GM21360 (cell line): ENCODE measurements at regions not wholly inside any gene's neighbourhood (a gene's known extent, or its start where the extent isn't known, plus 50 kb on each side); places are given as distances from the start of the nearest gene placed in this dataset.

ENCODE experiments used
- ATAC-seq: cut with Tn5 transposase; IDR thresholded peaks from one replicate; pipeline ENCODE4 v1.9.1; 2021; ENCODE audit warnings: mild to moderate bottlenecking, moderate library complexity; ENCODE audit not compliant: unreplicated experiment

- ATAC-seq: no peak
These were observed 81.4 kb upstream of the STXBP5 start for GRCh38 chr6:147122823-147123222.

- ATAC-seq: no peak
These were observed 77.6 kb upstream of the STXBP5 start for GRCh38 chr6:147126618-147127022.

GRCh38 chr6:147127587-147127986 lies 76.6 kb upstream of the STXBP5 start:
- no peak for ATAC-seq

- no peak for ATAC-seq
These were observed 76.2 kb upstream of the STXBP5 start for GRCh38 chr6:147128056-147128455.

GRCh38 chr6:147131532-147132128 lies 72.6 kb upstream of the STXBP5 start:
- ATAC-seq: no peak

- no peak for ATAC-seq
These were observed 71.3 kb upstream of the STXBP5 start for GRCh38 chr6:147132889-147133288.

GRCh38 chr6:147133669-147134068 lies 70.5 kb upstream of the STXBP5 start:
- no peak for ATAC-seq

- no peak for ATAC-seq
These were observed 69.0 kb upstream of the STXBP5 start for GRCh38 chr6:147135211-147135681.

- ATAC-seq: no peak
These were observed 68.2 kb upstream of the STXBP5 start for GRCh38 chr6:147136057-147136456.

GRCh38 chr6:147137986-147138385 lies 66.2 kb upstream of the STXBP5 start:
- no peak for ATAC-seq

GRCh38 chr6:147138835-147139234 lies 65.4 kb upstream of the STXBP5 start:
- ATAC-seq: no peak

- no peak for ATAC-seq
These were observed 62.4 kb upstream of the STXBP5 start for GRCh38 chr6:147141711-147142308.

GRCh38 chr6:147142684-147143245 lies 61.5 kb upstream of the STXBP5 start:
- ATAC-seq: no peak

- no peak for ATAC-seq
These were observed 55.1 kb upstream of the STXBP5 start for GRCh38 chr6:147149092-147149491.

- ATAC-seq: no peak
These were observed 54.4 kb upstream of the STXBP5 start for GRCh38 chr6:147149826-147150225.

- ATAC-seq: no peak
These were observed 53.9 kb upstream of the STXBP5 start for GRCh38 chr6:147150293-147150692.
